T-cell (primary cell): ENCODE measurements at regions not wholly inside any gene's neighbourhood (a gene's known extent, or its start where the extent isn't known, plus 50 kb on each side); places are given as distances from the start of the nearest gene placed in this dataset.

Experiments used
- ATAC-seq, 4 experiments: fragments of 200-7000 bp in 3 of 4; fragments of 150-1000 bp in 1 of 4; cut with Tn5 transposase; replicated peaks in 1 of 4; 1 replicate in 3 of 4; 2 replicates in 1 of 4; pipeline ENCODE4 v1.10.0; 2021; ENCODE audit warnings: moderate library complexity in 3 of 4, mild to moderate bottlenecking in 2 of 4, moderate number of reproducible peaks in 1 of 4
- CTCF ChIA-PET, 2 donors: fragments of 300-600 bp; sonication (Branson Sonifier 250); formaldehyde crosslinking; loops; one replicate each; lab custom pipeline; 2022; ENCODE audit warnings: antibody characterized with exemption in 2 of 2; lab: Charles Lee
- POLR2A ChIA-PET, 2 donors: fragments of 300-600 bp; sonication (Branson Sonifier 250); formaldehyde crosslinking; loops; one replicate each; lab custom pipeline; 2022; ENCODE audit warnings: antibody characterized with exemption in 2 of 2; lab: Charles Lee
- DNase-seq, 35 experiments: peaks; one replicate each; pipeline versions ENCODE4 v3.0.0 to v3.0.0-alpha.2; 2013 to 2023
- H3K27ac ChIP-seq: one replicate; pipeline ENCODE4 v1.5.1; 2013; ENCODE audit warnings: low read length
- H3K27me3 ChIP-seq, 2 experiments: replicated peaks in 1 of 2; 1 replicate in 1 of 2; 2 replicates in 1 of 2; pipeline versions ENCODE4 v1.6.1 to v1.7.0; 2013; ENCODE audit warnings: low read length in 1 of 2, mixed read lengths in 1 of 2; ENCODE audit not compliant: control insufficient read depth in 2 of 2, insufficient read depth in 2 of 2; ENCODE audit errors: extremely low read depth in 1 of 2
- H3K36me3 ChIP-seq, 2 donors: 1 replicate in 1 of 2; 2 replicates in 1 of 2; pipeline versions ENCODE4 v1.6.1 to v1.7.0; 2013; ENCODE audit warnings: low read length in 1 of 2; ENCODE audit not compliant: control insufficient read depth in 2 of 2, insufficient read depth in 1 of 2; ENCODE audit errors: extremely low read depth in 1 of 2
- H3K4me1 ChIP-seq, 2 experiments: 1 replicate in 1 of 2; 2 replicates in 1 of 2; pipeline versions ENCODE4 v1.6.1 to v1.7.0; 2013; ENCODE audit warnings: low read length in 2 of 2, mixed read lengths in 1 of 2; ENCODE audit not compliant: insufficient read depth in 2 of 2, control insufficient read depth in 1 of 2; ENCODE audit errors: extremely low read depth in 1 of 2
- H3K4me3 ChIP-seq, 2 donors: 1 replicate in 1 of 2; 2 replicates in 1 of 2; pipeline versions ENCODE4 v1.5.1 to v1.7.0; 2013; ENCODE audit warnings: mild to moderate bottlenecking in 2 of 2, low read length in 1 of 2, moderate library complexity in 1 of 2; ENCODE audit not compliant: control insufficient read depth in 1 of 2; ENCODE audit errors: extremely low read depth in 1 of 2
- H3K9me3 ChIP-seq: 2 replicates; pipeline ENCODE4 v1.7.0; 2013
- H3K27ac Mint-ChIP-seq, 2 donors: one replicate each; pipeline ENCODE4 v1.8.0; 2020 to 2021; ENCODE audit warnings: mild to moderate bottlenecking in 2 of 2, mixed read lengths in 2 of 2
- H3K27me3 Mint-ChIP-seq, 2 donors: one replicate each; pipeline ENCODE4 v1.8.0; 2021 to 2022; ENCODE audit warnings: mixed read lengths in 2 of 2
- H3K36me3 Mint-ChIP-seq: one replicate; pipeline ENCODE4 v1.8.0; 2021; ENCODE audit warnings: mixed read lengths
- H3K4me1 Mint-ChIP-seq, 3 donors: one replicate each; pipeline ENCODE4 v1.8.0; 2020 to 2022; ENCODE audit warnings: mixed read lengths in 3 of 3, mild to moderate bottlenecking in 1 of 3
- H3K4me3 Mint-ChIP-seq, 3 donors: one replicate each; pipeline ENCODE4 v1.8.0; 2020 to 2022; ENCODE audit warnings: mild to moderate bottlenecking in 3 of 3, mixed read lengths in 3 of 3, moderate library complexity in 3 of 3
- H3K9me3 Mint-ChIP-seq, 3 donors: one replicate each; pipeline ENCODE4 v1.8.0; 2020 to 2022; ENCODE audit warnings: mixed read lengths in 3 of 3
- WGBS: methylation state at CpG from one replicate; pipeline ENCODE4 v1.1.5; 2013; ENCODE audit warnings: missing lambda C conversion rate; ENCODE audit not compliant: insufficient coverage; 5-methylcytosine and 5-hydroxymethylcytosine counted together

- Mint-ChIP-seq H3K27me3 (no peaks in the 10 kb centered on the region), H3K9me3 (no peaks in the 10 kb centered on the region), H3K4me1 (no peaks in the 10 kb centered on the region), H3K4me3 (no peak overlapping the region), H3K36me3 (no peaks in the 10 kb centered on the region), H3K27ac (no peak overlapping the region)
- Histone ChIP-seq H3K9me3 (no peaks in the 10 kb centered on the region), H3K27me3 (no peaks in the 10 kb centered on the region), H3K36me3 (no peaks in the 10 kb centered on the region), H3K4me1 (no peaks in the 10 kb centered on the region), H3K27ac (no peak overlapping the region), H3K4me3 (no peak overlapping the region)
- ChIA-PET POLR2A (no interaction called here), CTCF (no interaction called here)
- DNase-seq (no peak), ATAC-seq (no peak)
- no CpG with 5 or more reads among the region's 1 CpG for WGBS
These were observed 256.5 kb downstream of the HACE1 start for GRCh38 chr6:104603108-104603745.

- Histone ChIP-seq H3K36me3 (no peaks in the 10 kb centered on the region), H3K27ac (no peak overlapping the region), H3K9me3 (no peaks in the 10 kb centered on the region), H3K4me3 (no peak overlapping the region), H3K4me1 (no peaks in the 10 kb centered on the region), H3K27me3 (no peaks in the 10 kb centered on the region)
- 20% methylated on average over 1 of the region's 3 CpGs for WGBS
- Mint-ChIP-seq H3K9me3 (no peaks in the 10 kb centered on the region), H3K27ac (no peak overlapping the region), H3K4me3 (no peak overlapping the region), H3K36me3 (no peaks in the 10 kb centered on the region), H3K4me1 (no peaks in the 10 kb centered on the region), H3K27me3 (peaks cover 0 to under 1% of the 10 kb centered on the region in 2 donors)
- ChIA-PET POLR2A (no interaction called here), CTCF (interaction anchor here in 1 of 2 donors (0.6 kb wide), 2 partner anchors 12 to 468 kb away, joined by 3 to 9 read pairs; no protein-coding TSS in a partner anchor)
- no peak for DNase-seq
- no peak for ATAC-seq
These were observed 258.0 kb downstream of the HACE1 start for GRCh38 chr6:104601721-104602120.

- WGBS = no CpG with 5 or more reads among the region's 6 CpGs
- ChIA-PET POLR2A (no interaction called here), CTCF (interaction anchor here in 1 of 2 donors (0.6 kb wide), 1 partner anchor 13 kb away, joined by 9 read pairs; no protein-coding TSS in a partner anchor)
- H3K27ac Mint-ChIP-seq = no peak overlapping the region
- H3K4me1 Mint-ChIP-seq = no peaks in the 10 kb centered on the region
- H3K4me1 ChIP-seq = no peaks in the 10 kb centered on the region
- no peak overlapping the region for H3K4me3 Mint-ChIP-seq
- H3K36me3 ChIP-seq = no peaks in the 10 kb centered on the region
- no peaks in the 10 kb centered on the region for H3K9me3 ChIP-seq
- ATAC-seq (no peak), DNase-seq (no peak)
- no peaks in the 10 kb centered on the region for H3K27me3 ChIP-seq
- no peaks in the 10 kb centered on the region for H3K9me3 Mint-ChIP-seq
- H3K36me3 Mint-ChIP-seq = no peaks in the 10 kb centered on the region
- H3K4me3 ChIP-seq = no peak overlapping the region
- peaks cover 5% of the 10 kb centered on the region in 2 donors for H3K27me3 Mint-ChIP-seq
- no peak overlapping the region for H3K27ac ChIP-seq
These were observed 258.5 kb downstream of the HACE1 start for GRCh38 chr6:104601131-104601651.

- Histone ChIP-seq H3K27ac (no peak overlapping the region), H3K27me3 (no peaks in the 10 kb centered on the region), H3K4me3 (no peak overlapping the region), H3K36me3 (no peaks in the 10 kb centered on the region), H3K9me3 (no peaks in the 10 kb centered on the region), H3K4me1 (no peaks in the 10 kb centered on the region)
- ATAC-seq (no peak), DNase-seq (no peak)
- Mint-ChIP-seq H3K36me3 (no peaks in the 10 kb centered on the region), H3K4me1 (no peaks in the 10 kb centered on the region), H3K9me3 (no peaks in the 10 kb centered on the region), H3K27ac (no peak overlapping the region), H3K27me3 (peaks cover 6 to 8% of the 10 kb centered on the region in 2 donors), H3K4me3 (no peak overlapping the region)
- CTCF ChIA-PET = no interaction called here
- POLR2A ChIA-PET = no interaction called here
- no CpG with 5 or more reads among the region's 2 CpGs for WGBS
These were observed 259.1 kb downstream of the HACE1 start for GRCh38 chr6:104600639-104600931.

- DNase-seq (no peak), ATAC-seq (no peak)
- Mint-ChIP-seq H3K4me1 (no peaks in the 10 kb centered on the region), H3K9me3 (no peaks in the 10 kb centered on the region), H3K27me3 (peaks cover 6 to 12% of the 10 kb centered on the region in 2 donors), H3K27ac (no peak overlapping the region), H3K4me3 (no peak overlapping the region), H3K36me3 (no peaks in the 10 kb centered on the region)
- no peaks in the 10 kb centered on the region for H3K27me3 ChIP-seq
- H3K9me3 ChIP-seq = no peaks in the 10 kb centered on the region
- H3K27ac ChIP-seq = no peak overlapping the region
- no peaks in the 10 kb centered on the region for H3K4me1 ChIP-seq
- no CpG with 5 or more reads among the region's 3 CpGs for WGBS
- POLR2A ChIA-PET = interaction anchor here in 1 of 2 donors (0.5 kb wide), 1 partner anchor 14 kb away, joined by 6 read pairs; no protein-coding TSS in a partner anchor
- CTCF ChIA-PET = no interaction called here
- no peak overlapping the region for H3K4me3 ChIP-seq
- no peaks in the 10 kb centered on the region for H3K36me3 ChIP-seq
These were observed 259.7 kb downstream of the HACE1 start for GRCh38 chr6:104599821-104600638.

- no peaks in the 10 kb centered on the region for H3K36me3 ChIP-seq
- no peaks in the 10 kb centered on the region for H3K36me3 Mint-ChIP-seq
These were observed 262.1 kb downstream of the HACE1 start for GRCh38 chr6:104597541-104598050.

More at GRCh38 chr6:104597541-104598050, 262.1 kb downstream of the HACE1 start:
- no peak overlapping the region for H3K4me3 Mint-ChIP-seq
- no peaks in the 10 kb centered on the region for H3K27me3 ChIP-seq
- H3K27me3 Mint-ChIP-seq = peaks cover 6 to 12% of the 10 kb centered on the region in 2 donors
- H3K4me1 ChIP-seq = no peaks in the 10 kb centered on the region
- H3K4me3 ChIP-seq = no peak overlapping the region
- H3K27ac ChIP-seq = no peak overlapping the region
- ChIA-PET POLR2A (no interaction called here), CTCF (no interaction called here)
- ATAC-seq = no peak
- 75% methylated on average over 1 of the region's 4 CpGs for WGBS
- no peaks in the 10 kb centered on the region for H3K4me1 Mint-ChIP-seq
- no peak overlapping the region for H3K27ac Mint-ChIP-seq
- H3K9me3 Mint-ChIP-seq = no peaks in the 10 kb centered on the region
- DNase-seq = no peak
- H3K9me3 ChIP-seq = no peaks in the 10 kb centered on the region
